ENCODE measurements at regions not wholly inside any gene's neighbourhood (a gene's known extent, or its start where the extent isn't known, plus 50 kb on each side); places are given as distances from the start of the nearest gene placed in this dataset.
A peak's percentile ranks its signal among the peaks of the same experiment; 100 is the strongest.

GRCh38 chr12:28050606-28051005 lies 78.1 kb upstream of the PTHLH start:
- H3K4me3 ChIP-seq (ENCODE audit: low read length), result no peak overlapping the region
- TF ChIP-seq, protein P1, sequence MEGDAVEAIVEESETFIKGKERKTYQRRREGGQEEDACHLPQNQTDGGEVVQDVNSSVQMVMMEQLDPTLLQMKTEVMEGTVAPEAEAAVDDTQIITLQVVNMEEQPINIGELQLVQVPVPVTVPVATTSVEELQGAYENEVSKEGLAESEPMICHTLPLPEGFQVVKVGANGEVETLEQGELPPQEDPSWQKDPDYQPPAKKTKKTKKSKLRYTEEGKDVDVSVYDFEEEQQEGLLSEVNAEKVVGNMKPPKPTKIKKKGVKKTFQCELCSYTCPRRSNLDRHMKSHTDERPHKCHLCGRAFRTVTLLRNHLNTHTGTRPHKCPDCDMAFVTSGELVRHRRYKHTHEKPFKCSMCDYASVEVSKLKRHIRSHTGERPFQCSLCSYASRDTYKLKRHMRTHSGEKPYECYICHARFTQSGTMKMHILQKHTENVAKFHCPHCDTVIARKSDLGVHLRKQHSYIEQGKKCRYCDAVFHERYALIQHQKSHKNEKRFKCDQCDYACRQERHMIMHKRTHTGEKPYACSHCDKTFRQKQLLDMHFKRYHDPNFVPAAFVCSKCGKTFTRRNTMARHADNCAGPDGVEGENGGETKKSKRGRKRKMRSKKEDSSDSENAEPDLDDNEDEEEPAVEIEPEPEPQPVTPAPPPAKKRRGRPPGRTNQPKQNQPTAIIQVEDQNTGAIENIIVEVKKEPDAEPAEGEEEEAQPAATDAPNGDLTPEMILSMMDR (IDR thresholded peaks at IDR 0.05; ENCODE audit: insufficient read depth, low read depth, low read length, missing control alignments), result no peak
- peak; percentile 72 for DNase-seq (ENCODE audit: low read depth)

DNA sequence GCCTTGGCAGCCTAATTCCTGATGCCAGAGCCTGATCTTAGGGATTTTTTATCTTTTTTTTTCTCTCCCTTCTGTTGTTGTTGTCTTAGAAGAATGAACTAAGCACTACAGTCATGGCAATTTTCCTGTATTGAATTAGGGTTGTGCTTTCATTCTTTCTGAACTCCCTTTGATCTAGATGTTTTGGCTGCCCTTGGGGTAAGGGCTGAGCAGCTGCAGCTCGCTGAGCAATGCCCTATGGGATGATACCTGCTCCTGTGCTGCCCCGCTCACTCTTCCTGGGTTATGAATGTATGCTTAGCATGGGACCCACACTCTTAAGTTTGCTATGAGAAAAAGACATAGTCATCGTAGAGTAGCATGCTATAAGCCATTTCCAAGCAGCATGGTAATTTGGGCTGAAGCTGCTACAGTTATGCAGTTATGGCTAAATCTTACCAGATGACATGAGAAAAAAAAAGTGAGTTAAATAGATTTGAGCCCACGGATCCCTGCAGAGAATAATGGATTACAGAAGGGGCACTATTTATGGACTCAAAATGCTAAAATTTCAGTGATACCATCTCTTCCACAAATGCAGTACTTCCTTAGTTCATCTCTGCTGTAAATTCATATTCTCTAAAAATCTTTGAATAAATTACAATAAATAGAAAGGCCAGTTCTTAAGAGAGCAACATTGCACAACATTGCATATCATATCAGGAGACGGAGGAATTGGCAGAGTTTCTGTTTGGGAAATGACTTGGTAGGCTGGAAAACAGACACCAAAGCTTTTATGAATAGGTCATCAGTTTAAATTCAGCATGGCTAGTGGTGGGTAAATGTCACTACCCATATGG lies 79.2 kb upstream of the PTHLH start:
- TF ChIP-seq, protein P1 (IDR thresholded peaks at IDR 0.05; ENCODE audit: insufficient read depth, low read depth, low read length, missing control alignments), result no peak
- H3K4me3 ChIP-seq (ENCODE audit: low read length), result no peak overlapping the region
- DNase-seq (ENCODE audit: low read depth), result peak; percentile 41

DNA sequence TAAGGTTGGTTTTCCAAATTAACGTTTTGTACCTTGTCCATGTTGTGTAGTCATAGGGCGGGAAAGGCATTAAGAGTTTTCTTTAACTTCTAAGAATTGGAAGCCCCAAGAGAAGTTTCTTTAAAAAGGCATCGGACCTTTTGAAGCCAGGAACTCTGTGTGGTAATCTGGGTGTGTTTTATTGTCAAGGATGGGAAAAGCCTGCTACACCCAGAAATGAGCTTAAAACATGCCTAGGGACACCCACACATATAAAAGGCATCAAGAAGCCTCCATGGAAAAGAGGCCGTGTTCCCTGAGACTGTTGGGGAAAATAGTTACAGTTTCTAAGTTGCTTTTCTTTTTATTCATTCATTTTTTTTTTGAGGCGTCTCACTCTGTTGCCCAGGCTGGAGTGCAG lies 81.0 kb upstream of the PTHLH start:
- TF ChIP-seq, protein P1 (IDR thresholded peaks at IDR 0.05; ENCODE audit: insufficient read depth, low read depth, low read length, missing control alignments), result no peak
- no peak for DNase-seq (ENCODE audit: low read depth)
- H3K4me3 ChIP-seq (ENCODE audit: low read length), result no peak overlapping the region

GRCh38 chr12:28054583-28054982 lies 82.0 kb upstream of the PTHLH start:
- TF ChIP-seq, protein P1 (IDR thresholded peaks at IDR 0.05; ENCODE audit: insufficient read depth, low read depth, low read length, missing control alignments), result no peak

DNA sequence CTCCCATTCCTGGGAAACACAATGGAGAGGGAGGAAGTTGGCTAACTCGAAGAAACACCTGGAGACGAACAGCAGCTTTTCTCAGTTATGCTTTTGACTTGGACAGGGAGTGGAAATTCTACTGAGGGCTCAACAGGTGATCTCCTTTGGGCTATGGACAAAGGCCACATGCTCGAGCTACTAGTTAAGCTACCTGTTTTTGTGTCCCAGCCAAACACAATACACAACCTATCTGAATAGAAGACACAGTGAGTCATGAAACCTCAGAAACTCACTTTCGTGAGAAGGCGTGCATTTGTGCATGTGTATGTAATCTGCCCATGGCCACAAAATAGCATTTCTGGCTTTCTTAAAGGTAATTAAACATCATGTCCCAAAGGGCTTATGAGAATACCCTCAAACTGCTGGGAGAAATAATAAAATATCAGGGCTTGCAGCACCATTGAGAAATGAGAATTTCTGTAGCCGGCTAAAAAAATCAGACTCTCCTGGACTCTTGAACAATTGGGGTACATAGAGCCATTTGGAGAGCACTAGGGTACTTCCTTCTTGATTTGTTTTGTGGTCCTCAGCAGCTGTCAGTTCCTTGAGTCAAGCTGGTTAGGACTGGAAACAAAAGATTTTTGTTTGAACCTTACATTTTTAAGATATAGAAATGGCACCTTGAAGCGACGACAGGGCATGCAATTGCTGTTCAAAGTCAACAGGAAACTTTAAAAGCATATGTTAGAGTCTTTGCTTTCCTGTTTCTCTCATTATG lies 85.5 kb upstream of the PTHLH start:
- TF ChIP-seq, protein P1 (IDR thresholded peaks at IDR 0.05; ENCODE audit: insufficient read depth, low read depth, low read length, missing control alignments), result no peak
- DNase-seq (ENCODE audit: low read depth), result peak; percentile 96
- no peak overlapping the region for H3K4me3 ChIP-seq (ENCODE audit: low read length)

More at GRCh38 chr12:28054583-28054982, 82.0 kb upstream of the PTHLH start:
- no peak overlapping the region for H3K4me3 ChIP-seq (ENCODE audit: low read length)
- DNase-seq (ENCODE audit: low read depth), result no peak

- H3K4me3 ChIP-seq (ENCODE audit: low read length), result no peak overlapping the region
- TF ChIP-seq, protein P1 (IDR thresholded peaks at IDR 0.05; ENCODE audit: insufficient read depth, low read depth, low read length, missing control alignments), result no peak
- no peak for DNase-seq (ENCODE audit: low read depth)
Observed at GRCh38 chr12:28059220-28059619, 86.7 kb upstream of the PTHLH start.
